Skeletal muscle tissue (tissue), 3 donors: ENCODE measurements at regions not wholly inside any gene's neighbourhood (a gene's known extent, or its start where the extent isn't known, plus 50 kb on each side); places are given as distances from the start of the nearest gene placed in this dataset.

Source experiments
- H3K27ac ChIP-seq: one replicate; pipeline ENCODE4 v1.7.0; 2013; ENCODE audit warnings: mild to moderate bottlenecking, low read depth, low read length, inconsistent platforms
- H3K27me3 ChIP-seq, 3 donors: one replicate each; pipeline ENCODE4 v1.7.0; 2013; ENCODE audit warnings: low read length in 3 of 3; ENCODE audit not compliant: control insufficient read depth in 3 of 3, insufficient read depth in 3 of 3
- H3K36me3 ChIP-seq, 3 donors: one replicate each; pipeline ENCODE4 v1.7.0; 2013; ENCODE audit warnings: low read length in 3 of 3; ENCODE audit not compliant: control insufficient read depth in 3 of 3, insufficient read depth in 3 of 3
- H3K4me1 ChIP-seq, 3 donors: one replicate each; pipeline ENCODE4 v1.7.0; 2013; ENCODE audit warnings: low read length in 3 of 3, mild to moderate bottlenecking in 3 of 3; ENCODE audit not compliant: control insufficient read depth in 3 of 3, insufficient read depth in 3 of 3
- H3K4me3 ChIP-seq, 3 donors: one replicate each; pipeline ENCODE4 v1.7.0; 2013; ENCODE audit warnings: low read length in 3 of 3
- H3K9ac ChIP-seq, 3 donors: one replicate each; pipeline ENCODE4 v1.7.0; 2013; ENCODE audit warnings: low read length in 3 of 3, mild to moderate bottlenecking in 3 of 3, moderate library complexity in 2 of 3, low read depth in 1 of 3
- H3K9me3 ChIP-seq, 3 donors: one replicate each; pipeline ENCODE4 v1.7.0; 2013; ENCODE audit warnings: low read length in 3 of 3; ENCODE audit not compliant: control insufficient read depth in 3 of 3
- donor health status: Osteomylitis.

GRCh38 chr20:7210910-7211309 is 443.4 kb downstream of the BMP2 start:
- H3K36me3 ChIP-seq: no peaks in the 10 kb centered on the region
- H3K9ac ChIP-seq: no peak overlapping the region
- H3K9me3 ChIP-seq: no peaks in the 10 kb centered on the region
- H3K4me3 ChIP-seq: no peak overlapping the region
- H3K4me1 ChIP-seq: peaks cover 0 to 2% (median 0%) of the 10 kb centered on the region in 3 donors
- H3K27me3 ChIP-seq: no peaks in the 10 kb centered on the region
- no peak overlapping the region for H3K27ac ChIP-seq

GRCh38 chr20:7214081-7214740 is 446.7 kb downstream of the BMP2 start:
- Histone ChIP-seq H3K27ac (no peak overlapping the region), H3K4me1 (peaks cover 0 to 2% (median 0%) of the 10 kb centered on the region in 3 donors), H3K9ac (no peak overlapping the region), H3K4me3 (no peak overlapping the region), H3K27me3 (no peaks in the 10 kb centered on the region), H3K36me3 (no peaks in the 10 kb centered on the region), H3K9me3 (no peaks in the 10 kb centered on the region)

- Histone ChIP-seq H3K9ac (no peak overlapping the region), H3K27me3 (no peaks in the 10 kb centered on the region), H3K4me3 (no peak overlapping the region), H3K36me3 (no peaks in the 10 kb centered on the region), H3K9me3 (no peaks in the 10 kb centered on the region), H3K4me1 (no peaks in the 10 kb centered on the region), H3K27ac (no peak overlapping the region)
Measured at GRCh38 chr20:7217606-7218005, 450.1 kb downstream of the BMP2 start.

GRCh38 chr20:7220755-7221154 is 453.3 kb downstream of the BMP2 start:
- Histone ChIP-seq H3K27ac (no peak overlapping the region), H3K4me3 (no peak overlapping the region), H3K9me3 (peaks cover 0 to 2% (median 0%) of the 10 kb centered on the region in 3 donors), H3K9ac (no peak overlapping the region), H3K4me1 (no peaks in the 10 kb centered on the region), H3K36me3 (no peaks in the 10 kb centered on the region), H3K27me3 (no peaks in the 10 kb centered on the region)

GRCh38 chr20:7226156-7226555 is 458.7 kb downstream of the BMP2 start:
- Histone ChIP-seq H3K4me3 (no peak overlapping the region), H3K4me1 (no peaks in the 10 kb centered on the region), H3K9me3 (peaks cover 0 to 3% (median 0%) of the 10 kb centered on the region in 3 donors), H3K27ac (no peak overlapping the region), H3K9ac (no peak overlapping the region), H3K27me3 (no peaks in the 10 kb centered on the region), H3K36me3 (no peaks in the 10 kb centered on the region)

- H3K4me1 ChIP-seq: no peaks in the 10 kb centered on the region
- peaks cover 0 to 10% (median 0%) of the 10 kb centered on the region in 3 donors for H3K9me3 ChIP-seq
- H3K36me3 ChIP-seq: no peaks in the 10 kb centered on the region
- H3K27ac ChIP-seq: no peak overlapping the region
- no peak overlapping the region for H3K9ac ChIP-seq
- H3K27me3 ChIP-seq: no peaks in the 10 kb centered on the region
- H3K4me3 ChIP-seq: no peak overlapping the region
Measured at GRCh38 chr20:7231303-7231702, 463.8 kb downstream of the BMP2 start.

- Histone ChIP-seq H3K9me3 (peaks cover 0 to 10% (median 0%) of the 10 kb centered on the region in 3 donors), H3K9ac (no peak overlapping the region), H3K4me3 (no peak overlapping the region), H3K27ac (no peak overlapping the region), H3K27me3 (no peaks in the 10 kb centered on the region), H3K36me3 (no peaks in the 10 kb centered on the region), H3K4me1 (no peaks in the 10 kb centered on the region)
Measured at GRCh38 chr20:7232796-7233195, 465.3 kb downstream of the BMP2 start.

- no peak overlapping the region for H3K27ac ChIP-seq
- no peak overlapping the region for H3K4me3 ChIP-seq
- H3K4me1 ChIP-seq: no peaks in the 10 kb centered on the region
- H3K9me3 ChIP-seq: peaks cover 0 to 7% (median 0%) of the 10 kb centered on the region in 3 donors
- H3K27me3 ChIP-seq: no peaks in the 10 kb centered on the region
- no peak overlapping the region for H3K9ac ChIP-seq
- H3K36me3 ChIP-seq: no peaks in the 10 kb centered on the region
Measured at GRCh38 chr20:7237251-7237650, 469.8 kb downstream of the BMP2 start.

GRCh38 chr20:7240490-7240889 is 473.0 kb downstream of the BMP2 start:
- H3K36me3 ChIP-seq: no peaks in the 10 kb centered on the region
- H3K27me3 ChIP-seq: no peaks in the 10 kb centered on the region
- H3K27ac ChIP-seq: no peak overlapping the region
- no peak overlapping the region for H3K4me3 ChIP-seq
- no peak overlapping the region for H3K9ac ChIP-seq
- H3K9me3 ChIP-seq: no peaks in the 10 kb centered on the region
- H3K4me1 ChIP-seq: no peaks in the 10 kb centered on the region

- no peak overlapping the region for H3K9ac ChIP-seq
- no peak overlapping the region for H3K27ac ChIP-seq
Measured at GRCh38 chr20:7248281-7249201, 481.1 kb downstream of the BMP2 start.

More at GRCh38 chr20:7248281-7249201, 481.1 kb downstream of the BMP2 start:
- Histone ChIP-seq H3K27me3 (no peaks in the 10 kb centered on the region), H3K9me3 (no peaks in the 10 kb centered on the region), H3K4me1 (no peaks in the 10 kb centered on the region), H3K4me3 (no peak overlapping the region), H3K36me3 (no peaks in the 10 kb centered on the region)
